HEK293 (cell line): ENCODE measurements at regions not wholly inside any gene's neighbourhood (a gene's known extent, or its start where the extent isn't known, plus 50 kb on each side); places are given as distances from the start of the nearest gene placed in this dataset.

Source experiments
- CTCF ChIA-PET: fragments of 350-600 bp; formaldehyde crosslinking; extraction: SDS; loops from one replicate; lab custom pipeline; 2021; ENCODE audit warnings: antibody characterized with exemption; lab: Yijun Ruan, JAX
- POLR2A ChIA-PET: fragments of 300-600 bp; formaldehyde crosslinking; extraction: SDS; loops from one replicate; lab custom pipeline; 2020; ENCODE audit warnings: antibody characterized with exemption, inconsistent platforms; lab: Yijun Ruan, JAX
- H3K27ac ChIP-seq: fragments of 200-500 bp; sonication (Bioruptor generic); 2 replicates; pipeline ENCODE4 v1.5.1; 2014; ENCODE audit warnings: low read depth, low read length, control low read depth, inconsistent platforms; ENCODE audit errors: extremely low read depth
- H3K36me3 ChIP-seq, 2 experiments: fragments of 200-500 bp in 1 of 2; sonication (Bioruptor generic) in 1 of 2; 1 replicate in 1 of 2; 2 replicates in 1 of 2; pipeline ENCODE4 v1.5.1; 2014 to 2017; ENCODE audit warnings: inconsistent platforms in 2 of 2, low read length in 2 of 2; ENCODE audit not compliant: control insufficient read depth in 2 of 2, insufficient read depth in 1 of 2
- H3K4me1 ChIP-seq: fragments of 200-500 bp; sonication (Bioruptor generic); 2 replicates; pipeline ENCODE4 v1.5.1; 2014; ENCODE audit warnings: mild to moderate bottlenecking, low read length, inconsistent platforms; ENCODE audit not compliant: control insufficient read depth, insufficient read depth
- H3K4me3 ChIP-seq: 2 replicates; pipeline ENCODE4 v1.5.1; 2011; ENCODE audit warnings: low read depth, mild to moderate bottlenecking, control low read depth, low read length, moderate library complexity
- H3K9me3 ChIP-seq: fragments of 200-500 bp; sonication (Bioruptor generic); 2 replicates; pipeline ENCODE4 v1.5.1; 2014; ENCODE audit warnings: low read depth, low read length, inconsistent platforms; ENCODE audit not compliant: control insufficient read depth, insufficient read depth
- BCL11A ChIP-seq: fragments of 450-650 bp; formaldehyde crosslinking; IDR thresholded peaks from 2 replicates; pipeline ENCODE4 v1.5.1; 2016; ENCODE audit warnings: low read depth, missing biosample characterization, missing genetic modification characterization
- INSM2 ChIP-seq: fragments of 450-650 bp; formaldehyde crosslinking; IDR thresholded peaks from 2 replicates; pipeline ENCODE4 v1.5.1; 2016; ENCODE audit warnings: missing biosample characterization, missing genetic modification characterization
- ZBTB48 ChIP-seq: fragments of 450-650 bp; formaldehyde crosslinking; IDR thresholded peaks from 2 replicates; pipeline ENCODE4 v1.5.1; 2016; ENCODE audit warnings: missing biosample characterization, missing genetic modification characterization
- ZBTB49 ChIP-seq: fragments of 450-650 bp; formaldehyde crosslinking; IDR thresholded peaks from 2 replicates; pipeline ENCODE4 v1.5.1; 2016; ENCODE audit warnings: missing biosample characterization, missing genetic modification characterization, low read depth
- ZBTB8A ChIP-seq: fragments of 450-650 bp; formaldehyde crosslinking; IDR thresholded peaks from 2 replicates; pipeline ENCODE4 v1.5.1; 2016; ENCODE audit warnings: missing biosample characterization, missing genetic modification characterization
- ZFP37 ChIP-seq: fragments of 450-650 bp; formaldehyde crosslinking; IDR thresholded peaks from 2 replicates; pipeline ENCODE4 v1.5.1; 2016; ENCODE audit warnings: missing biosample characterization, missing genetic modification characterization
- ZNF114 ChIP-seq: fragments of 450-650 bp; formaldehyde crosslinking; IDR thresholded peaks from 2 replicates; pipeline ENCODE4 v1.5.0; 2017; ENCODE audit warnings: missing biosample characterization, missing genetic modification characterization
- ZNF16 ChIP-seq: fragments of 450-650 bp; formaldehyde crosslinking; IDR thresholded peaks from 2 replicates; pipeline ENCODE4 v1.5.1; 2016; ENCODE audit warnings: low read depth, missing biosample characterization, missing genetic modification characterization
- ZNF223 ChIP-seq: fragments of 450-650 bp; formaldehyde crosslinking; IDR thresholded peaks from 2 replicates; pipeline ENCODE4 v1.5.1; 2016; ENCODE audit warnings: missing biosample characterization, missing genetic modification characterization
- ZNF335 ChIP-seq: fragments of 450-650 bp; formaldehyde crosslinking; conservative IDR thresholded peaks from 2 replicates; pipeline ENCODE4 v1.5.1; 2016; ENCODE audit warnings: missing biosample characterization, missing genetic modification characterization
- ZNF423 ChIP-seq: fragments of 450-650 bp; formaldehyde crosslinking; IDR thresholded peaks from 2 replicates; pipeline ENCODE4 v1.5.1; 2016; ENCODE audit warnings: missing biosample characterization, missing genetic modification characterization
- ZNF473 ChIP-seq: fragments of 450-650 bp; formaldehyde crosslinking; IDR thresholded peaks from 2 replicates; pipeline ENCODE4 v1.5.1; 2017; ENCODE audit warnings: missing biosample characterization, missing genetic modification characterization
- ZNF561 ChIP-seq: fragments of 450-650 bp; IDR thresholded peaks from 2 replicates; pipeline ENCODE4 v1.5.1; 2018; ENCODE audit warnings: missing biosample characterization, missing genetic modification characterization, borderline replicate concordance
- ZNF654 ChIP-seq: fragments of 450-650 bp; formaldehyde crosslinking; IDR thresholded peaks from 2 replicates; pipeline ENCODE4 v1.5.1; 2016; ENCODE audit warnings: low read depth, missing biosample characterization, missing genetic modification characterization
- ZNF658 ChIP-seq: fragments of 450-650 bp; formaldehyde crosslinking; IDR thresholded peaks from 2 replicates; pipeline ENCODE4; 2016; ENCODE audit warnings: missing biosample characterization, missing genetic modification characterization
- ZNF660 ChIP-seq: fragments of 450-650 bp; IDR thresholded peaks from 2 replicates; pipeline ENCODE4 v1.5.1; 2018; ENCODE audit warnings: missing biosample characterization, mild to moderate bottlenecking, missing genetic modification characterization
- ZNF677 ChIP-seq: fragments of 450-650 bp; IDR thresholded peaks from 2 replicates; pipeline ENCODE4 v1.5.0; 2018; ENCODE audit warnings: missing biosample characterization, mild to moderate bottlenecking, missing genetic modification characterization, moderate library complexity
- ZNF701 ChIP-seq: fragments of 450-650 bp; formaldehyde crosslinking; IDR thresholded peaks from 2 replicates; pipeline ENCODE4 v1.5.1; 2016; ENCODE audit warnings: missing biosample characterization, missing genetic modification characterization
- ZNF785 ChIP-seq: fragments of 450-650 bp; formaldehyde crosslinking; IDR thresholded peaks from 2 replicates; pipeline ENCODE4 v1.5.1; 2016; ENCODE audit warnings: missing biosample characterization, missing genetic modification characterization
- ZNF837 ChIP-seq: fragments of 450-650 bp; formaldehyde crosslinking; IDR thresholded peaks from 2 replicates; pipeline ENCODE4 v1.5.1; 2016; ENCODE audit warnings: missing biosample characterization, missing genetic modification characterization
- ZXDB ChIP-seq: fragments of 450-650 bp; formaldehyde crosslinking; IDR thresholded peaks from 2 replicates; pipeline ENCODE4 v1.5.1; 2016; ENCODE audit warnings: missing biosample characterization, missing genetic modification characterization

GRCh38 chr3:77800893-77801292, 761.0 kb downstream of the ROBO2 start:
- no peaks in the 10 kb centered on the region for H3K9me3 ChIP-seq
- CTCF ChIA-PET: interaction anchor here (0.5 kb wide), 1 partner anchor 205 kb away, joined by 3 read pairs; no protein-coding TSS in a partner anchor
- no peaks in the 10 kb centered on the region for H3K36me3 ChIP-seq
- no peak for TF ChIP-seq ZNF16 (tag by site-specific recombination)
- TF ChIP-seq ZBTB49 (tag by site-specific recombination): no peak
- H3K4me3 ChIP-seq: no peak overlapping the region
- H3K4me1 ChIP-seq: no peaks in the 10 kb centered on the region
- POLR2A ChIA-PET: no interaction called here
- H3K27ac ChIP-seq: no peak overlapping the region

GRCh38 chr3:77807312-77807711, 767.4 kb downstream of the ROBO2 start:
- TF ChIP-seq ZNF837 (tag by site-specific recombination) (no peak), ZNF561 (tag by site-specific recombination) (no peak), ZNF701 (tag by site-specific recombination) (no peak), ZXDB (tag by site-specific recombination) (no peak)
- no peaks in the 10 kb centered on the region for H3K4me1 ChIP-seq
- no peak overlapping the region for H3K4me3 ChIP-seq
- ChIA-PET CTCF (no interaction called here), POLR2A (no interaction called here)
- no peaks in the 10 kb centered on the region for H3K9me3 ChIP-seq
- no peak overlapping the region for H3K27ac ChIP-seq
- H3K36me3 ChIP-seq: no peaks in the 10 kb centered on the region

GRCh38 chr3:77814845-77815244, 774.9 kb downstream of the ROBO2 start:
- H3K36me3 ChIP-seq: no peaks in the 10 kb centered on the region
- H3K4me1 ChIP-seq: no peaks in the 10 kb centered on the region
- no peak overlapping the region for H3K27ac ChIP-seq
- H3K9me3 ChIP-seq: no peaks in the 10 kb centered on the region
- ChIA-PET POLR2A (no interaction called here), CTCF (interaction anchor here (1.0 kb wide), 1 partner anchor 9 kb away, joined by 4 read pairs; no protein-coding TSS in a partner anchor)
- TF ChIP-seq ZFP37 (tag by site-specific recombination) (no peak), ZNF654 (tag by site-specific recombination) (no peak), ZBTB8A (no peak), ZNF677 (tag by site-specific recombination) (no peak), ZNF423 (tag by site-specific recombination) (no peak), ZBTB48 (tag by site-specific recombination) (no peak), ZNF785 (no peak), ZNF335 (tag by site-specific recombination) (no peak), INSM2 (tag by site-specific recombination) (no peak), ZNF473 (tag by site-specific recombination) (no peak), ZNF658 (tag by site-specific recombination) (no peak), ZNF660 (tag by site-specific recombination) (no peak), BCL11A (tag by site-specific recombination) (no peak), ZNF223 (tag by site-specific recombination) (no peak), ZNF114 (tag by site-specific recombination) (no peak)
- no peak overlapping the region for H3K4me3 ChIP-seq
